ENCODE measurements at regions not wholly inside any gene's neighbourhood (a gene's known extent, or its start where the extent isn't known, plus 50 kb on each side); places are given as distances from the start of the nearest gene placed in this dataset.

DNA sequence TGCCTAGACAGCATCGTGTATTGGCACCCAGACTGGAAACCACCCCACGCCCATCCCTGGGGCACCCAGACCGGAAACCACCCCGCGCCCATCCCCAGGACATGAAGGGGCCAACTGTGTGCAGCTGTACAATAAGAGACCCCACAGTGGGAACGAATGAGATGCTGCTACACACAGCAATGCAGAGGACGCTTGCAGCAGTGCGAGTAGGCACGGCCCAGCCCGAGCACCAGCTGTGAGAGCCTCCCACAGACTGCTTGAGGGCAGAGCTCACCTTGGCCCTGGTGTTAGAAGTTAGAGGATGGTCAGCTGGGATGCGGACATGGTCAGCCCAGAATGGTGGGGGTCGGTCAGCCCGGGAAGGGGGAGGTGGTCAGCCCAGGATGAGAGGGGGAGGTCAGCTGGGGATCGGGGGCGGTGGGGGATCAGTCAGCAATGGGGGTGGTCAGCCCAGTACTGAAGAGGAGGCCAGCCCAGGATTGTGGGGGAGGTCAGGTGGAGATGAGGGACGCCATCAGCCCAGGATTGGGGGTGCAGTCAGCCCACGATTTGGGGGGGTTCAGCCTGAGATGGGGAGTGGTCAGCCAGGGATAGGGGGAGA, 340.0 kb downstream of the C16orf95 start:
- TF ChIP-seq GATA3 (IDR thresholded peaks at IDR 0.05; ENCODE audit: low read depth, low read length) (no peak), GATA2 (IDR thresholded peaks at IDR 0.05; ENCODE audit: low read depth, low read length) (no peak)
